BLaER1 (cell line): ENCODE measurements at regions not wholly inside any gene's neighbourhood (a gene's known extent, or its start where the extent isn't known, plus 50 kb on each side); places are given as distances from the start of the nearest gene placed in this dataset.
A peak's percentile ranks its signal among the peaks of the same experiment; 100 is the strongest.
"Not testable (repeated sequence)": the region's sequence is repeated elsewhere in the genome, so short reads cannot be mapped to it uniquely, and the experiment has no call there.

Experiments used
- H3K27ac ChIP-seq: shearing (Covaris generic); formaldehyde crosslinking; 2 replicates; pipeline ENCODE4 v1.8.1; 2022
- H3K27me3 ChIP-seq: shearing (Covaris generic); formaldehyde crosslinking; 2 replicates; pipeline ENCODE4 v1.8.1; 2022
- H3K36me3 ChIP-seq: shearing (Covaris generic); formaldehyde crosslinking; 2 replicates; pipeline ENCODE4 v1.8.1; 2022
- H3K4me1 ChIP-seq: shearing (Covaris generic); formaldehyde crosslinking; 2 replicates; pipeline ENCODE4 v1.8.1; 2022
- H3K4me2 ChIP-seq: shearing (Covaris generic); formaldehyde crosslinking; 2 replicates; pipeline ENCODE4 v1.8.1; 2022
- H3K4me3 ChIP-seq: shearing (Covaris generic); formaldehyde crosslinking; 2 replicates; pipeline ENCODE4 v1.8.1; 2022
- H3K9ac ChIP-seq: shearing (Covaris generic); formaldehyde crosslinking; 2 replicates; pipeline ENCODE4 v1.8.1; 2022
- H3K9me3 ChIP-seq: shearing (Covaris generic); formaldehyde crosslinking; 2 replicates; pipeline ENCODE4 v1.8.1; 2022
- H4K20me1 ChIP-seq: shearing (Covaris generic); formaldehyde crosslinking; 2 replicates; pipeline ENCODE4 v1.8.1; 2022
- Cebpa-rat ChIP-seq: shearing (Covaris generic); IDR thresholded peaks from 2 replicates; pipeline ENCODE4 v1.8.1; 2022

- peaks cover 18% of the 10 kb centered on the region for H3K4me1 ChIP-seq
These were observed 624.8 kb downstream of the MID1IP1 start for GRCh38 chrX:39426101-39426500.

GRCh38 chrX:39427492-39427891 lies 626.2 kb downstream of the MID1IP1 start:
- H3K4me3 ChIP-seq = no peak overlapping the region
- H3K27me3 ChIP-seq = no peaks in the 10 kb centered on the region
- H3K36me3 ChIP-seq = no peaks in the 10 kb centered on the region
- H3K4me2 ChIP-seq = peak overlapping the region; percentile 38
- H4K20me1 ChIP-seq = no peaks in the 10 kb centered on the region
- no peak overlapping the region for H3K27ac ChIP-seq
- TF ChIP-seq Cebpa-rat = no peak
- H3K4me1 ChIP-seq = peaks cover 18% of the 10 kb centered on the region
- H3K9ac ChIP-seq = no peak overlapping the region
- H3K9me3 ChIP-seq = no peaks in the 10 kb centered on the region

More at GRCh38 chrX:39426101-39426500, 624.8 kb downstream of the MID1IP1 start:
- no peak overlapping the region for H3K4me2 ChIP-seq
- TF ChIP-seq Cebpa-rat = no peak
- H3K27me3 ChIP-seq = no peaks in the 10 kb centered on the region
- H3K9ac ChIP-seq = no peak overlapping the region
- H3K36me3 ChIP-seq = no peaks in the 10 kb centered on the region
- H3K4me3 ChIP-seq = no peak overlapping the region
- no peak overlapping the region for H3K27ac ChIP-seq
- no peaks in the 10 kb centered on the region for H3K9me3 ChIP-seq
- no peaks in the 10 kb centered on the region for H4K20me1 ChIP-seq

GRCh38 chrX:39427906-39428305 lies 626.6 kb downstream of the MID1IP1 start:
- Histone ChIP-seq H3K36me3 (no peaks in the 10 kb centered on the region), H3K27ac (no peak overlapping the region), H3K4me3 (no peak overlapping the region), H3K27me3 (no peaks in the 10 kb centered on the region), H3K9me3 (no peaks in the 10 kb centered on the region), H3K9ac (no peak overlapping the region), H3K4me1 (peaks cover 18% of the 10 kb centered on the region), H3K4me2 (peak overlapping the region; percentile 38), H4K20me1 (no peaks in the 10 kb centered on the region)
- no peak for TF ChIP-seq Cebpa-rat

- Histone ChIP-seq H3K4me1 (peaks cover 24% of the 10 kb centered on the region), H3K36me3 (no peaks in the 10 kb centered on the region), H4K20me1 (no peaks in the 10 kb centered on the region), H3K9me3 (no peaks in the 10 kb centered on the region), H3K27me3 (no peaks in the 10 kb centered on the region), H3K4me2 (no peak overlapping the region), H3K27ac (no peak overlapping the region), H3K9ac (no peak overlapping the region), H3K4me3 (no peak overlapping the region)
- no peak for TF ChIP-seq Cebpa-rat
These were observed 629.3 kb downstream of the MID1IP1 start for GRCh38 chrX:39430551-39430950.

GRCh38 chrX:39431893-39432292 lies 630.6 kb downstream of the MID1IP1 start:
- H3K9me3 ChIP-seq = peaks cover under 1% of the 10 kb centered on the region
- no peak overlapping the region for H3K4me2 ChIP-seq
- H3K4me1 ChIP-seq = peaks cover 37% of the 10 kb centered on the region
- no peak overlapping the region for H3K9ac ChIP-seq
- no peak overlapping the region for H3K27ac ChIP-seq
- no peak overlapping the region for H3K4me3 ChIP-seq
- no peaks in the 10 kb centered on the region for H3K36me3 ChIP-seq
- H4K20me1 ChIP-seq = no peaks in the 10 kb centered on the region
- no peak for TF ChIP-seq Cebpa-rat
- H3K27me3 ChIP-seq = no peaks in the 10 kb centered on the region

- peaks cover 46% of the 10 kb centered on the region for H3K4me1 ChIP-seq
- not testable (repeated sequence) for H4K20me1 ChIP-seq, H3K4me3 ChIP-seq, H3K9me3 ChIP-seq, H3K36me3 ChIP-seq, H3K27me3 ChIP-seq, H3K9ac ChIP-seq, H3K27ac ChIP-seq, H3K4me2 ChIP-seq
These were observed 633.4 kb downstream of the MID1IP1 start for GRCh38 chrX:39434671-39435070.

GRCh38 chrX:39436538-39436937 lies 635.3 kb downstream of the MID1IP1 start:
- H3K4me3 ChIP-seq, H4K20me1 ChIP-seq, H3K27ac ChIP-seq, H3K9ac ChIP-seq, H3K36me3 ChIP-seq, H3K9me3 ChIP-seq, H3K27me3 ChIP-seq: not testable (repeated sequence)
- Histone ChIP-seq H3K4me2 (peak overlapping the region; percentile 67), H3K4me1 (peaks cover 64% of the 10 kb centered on the region)

- H3K36me3 ChIP-seq = no peaks in the 10 kb centered on the region
- peak overlapping the region; percentile 82; the same call in 1 of the 2 replicates for H3K4me2 ChIP-seq
- H3K9ac ChIP-seq = no peak overlapping the region
- H3K27ac ChIP-seq = no peak overlapping the region
- no peaks in the 10 kb centered on the region for H4K20me1 ChIP-seq
- no peak overlapping the region for H3K4me3 ChIP-seq
- TF ChIP-seq Cebpa-rat = no peak
- H3K9me3 ChIP-seq = peaks cover 9% of the 10 kb centered on the region
- no peaks in the 10 kb centered on the region for H3K27me3 ChIP-seq
- H3K4me1 ChIP-seq = peaks cover 77% of the 10 kb centered on the region
These were observed 636.6 kb downstream of the MID1IP1 start for GRCh38 chrX:39437670-39438441.

- Histone ChIP-seq H3K36me3 (no peaks in the 10 kb centered on the region), H3K27ac (no peak overlapping the region), H3K9ac (no peak overlapping the region), H4K20me1 (no peaks in the 10 kb centered on the region), H3K27me3 (no peaks in the 10 kb centered on the region), H3K4me2 (peak overlapping the region; percentile 82), H3K4me3 (no peak overlapping the region), H3K9me3 (peaks cover 9% of the 10 kb centered on the region), H3K4me1 (peaks cover 87% of the 10 kb centered on the region)
- TF ChIP-seq Cebpa-rat = no peak
These were observed 637.6 kb downstream of the MID1IP1 start for GRCh38 chrX:39438603-39439602.
